Astrocyte of the hippocampus (primary cell): ENCODE measurements at regions not wholly inside any gene's neighbourhood (a gene's known extent, or its start where the extent isn't known, plus 50 kb on each side); places are given as distances from the start of the nearest gene placed in this dataset.
A peak's percentile ranks its signal among the peaks of the same experiment; 100 is the strongest.
"Not testable (repeated sequence)": the region's sequence is repeated elsewhere in the genome, so short reads cannot be mapped to it uniquely, and the experiment has no call there.

Source experiments
- DNase-seq: peaks from one replicate; pipeline ENCODE4 v3.0.0; 2011; ENCODE audit warnings: low read depth, low spot score

DNA sequence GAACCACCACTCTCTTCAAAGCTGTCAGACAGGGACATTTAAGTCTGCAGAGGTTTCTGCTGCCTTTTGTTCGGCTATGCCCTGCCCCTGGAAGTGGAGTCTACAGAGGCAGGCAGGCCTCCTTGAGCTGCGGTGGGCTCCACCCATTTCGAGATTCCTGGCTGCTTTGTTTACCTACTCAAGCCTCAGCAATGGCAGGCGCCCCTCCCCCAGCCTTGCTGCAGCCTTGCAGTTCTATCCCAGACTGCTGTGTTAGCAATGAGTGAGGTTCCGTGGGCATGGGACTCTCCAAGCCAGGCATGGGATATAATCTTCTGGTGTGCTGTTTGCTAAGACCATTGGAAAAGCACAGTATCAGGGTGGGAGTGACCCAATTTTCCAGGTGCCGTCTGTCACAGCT is 417.2 kb downstream of the KIF20B start:
- DNase-seq = not testable (repeated sequence)

DNA sequence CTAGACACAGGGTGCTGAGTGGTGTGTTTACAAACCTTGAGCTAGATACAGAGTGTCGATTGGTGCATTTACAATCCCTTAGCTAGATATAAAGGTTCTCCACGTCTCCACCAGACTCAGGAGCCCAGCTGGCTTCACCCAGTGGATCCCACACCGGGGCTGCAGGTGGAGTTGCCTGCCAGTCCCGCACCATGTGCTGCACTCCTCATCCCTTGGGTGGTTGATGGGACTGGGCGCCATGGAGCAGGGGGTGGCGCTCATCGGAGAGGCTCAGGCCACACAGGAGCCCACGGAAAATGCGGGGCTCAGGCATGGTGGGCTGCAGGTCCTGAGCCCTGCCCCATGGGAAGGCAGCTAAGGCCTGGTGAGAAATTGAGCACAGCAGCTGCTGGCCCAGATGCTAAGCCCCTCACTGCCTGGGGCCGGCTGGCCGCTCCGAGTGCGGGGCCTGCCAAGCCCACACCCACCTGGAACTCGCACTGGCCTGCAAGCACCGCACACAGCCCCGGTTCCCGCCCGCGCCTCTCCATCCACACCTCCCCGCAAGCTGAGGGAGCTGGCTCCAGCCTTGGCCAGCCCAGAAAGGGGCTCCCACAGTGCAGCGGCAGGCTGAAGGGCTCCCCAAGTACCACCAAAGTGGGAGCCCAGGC is 418.4 kb downstream of the KIF20B start:
- not testable (repeated sequence) for DNase-seq

DNA sequence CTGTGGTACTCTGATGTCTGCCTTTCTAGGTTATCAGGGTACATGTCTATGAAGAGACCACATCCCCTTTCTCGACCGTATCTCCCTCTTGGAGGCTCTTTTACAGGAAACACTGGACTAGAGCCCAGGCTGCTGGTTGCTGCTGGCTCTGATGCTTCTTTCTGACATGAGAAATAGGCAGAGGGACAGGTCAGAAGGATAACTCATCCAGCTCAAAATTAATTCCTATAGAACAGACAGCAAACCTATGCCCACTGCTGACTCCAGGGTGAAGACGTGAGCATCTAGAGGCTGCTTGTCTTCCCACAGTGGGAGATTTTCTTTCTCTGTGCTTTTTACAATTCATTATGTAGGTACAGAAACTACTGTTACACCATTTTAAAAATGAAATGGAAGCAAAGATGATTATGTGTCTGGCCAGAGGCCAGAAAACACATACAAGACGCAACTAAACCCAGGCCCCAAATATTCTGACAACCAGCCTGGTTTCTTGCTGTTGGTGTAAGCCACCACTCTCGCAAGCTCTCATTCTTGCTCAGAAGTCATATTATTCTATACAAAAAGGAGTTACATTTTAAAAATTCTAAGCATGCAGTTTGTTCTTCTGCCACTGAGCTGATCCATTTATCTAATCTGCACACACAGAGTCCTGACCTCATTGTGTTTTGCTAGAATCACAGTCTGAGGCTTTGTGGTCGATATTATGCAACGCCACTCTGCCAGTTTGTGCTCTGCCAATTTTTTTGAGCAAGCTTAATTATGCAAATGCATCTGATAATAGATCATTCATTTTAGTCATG is 424.3 kb downstream of the KIF20B start:
- DNase-seq = peak; percentile 75

GRCh38 chr10:90126256-90126595 is 424.8 kb downstream of the KIF20B start:
- no peak for DNase-seq

- no peak for DNase-seq
Observed at GRCh38 chr10:90130321-90131086, 429.1 kb downstream of the KIF20B start.

GRCh38 chr10:90133606-90134005 is 432.2 kb downstream of the KIF20B start:
- no peak for DNase-seq

GRCh38 chr10:90136731-90137316 is 435.4 kb downstream of the KIF20B start:
- peak; percentile 28 for DNase-seq

DNA sequence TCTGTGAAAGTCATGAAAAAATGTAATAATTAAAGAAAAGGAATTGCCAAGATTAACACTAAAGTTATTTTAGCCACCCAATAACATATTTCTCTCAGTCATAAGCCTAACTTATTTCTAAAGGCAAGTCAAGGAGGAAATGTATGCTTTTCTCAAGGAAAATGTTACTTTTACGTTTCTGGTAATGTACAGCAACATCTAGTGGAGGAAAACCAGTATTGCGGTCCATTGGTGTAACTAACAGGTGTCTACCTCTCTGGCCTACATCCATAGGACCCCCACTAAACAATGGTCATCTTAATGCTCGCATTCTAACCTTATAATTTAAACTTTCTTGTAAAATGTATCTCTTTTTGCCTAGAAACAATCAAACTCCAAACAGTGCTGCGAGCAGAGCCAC is 437.5 kb downstream of the KIF20B start:
- no peak for DNase-seq

DNA sequence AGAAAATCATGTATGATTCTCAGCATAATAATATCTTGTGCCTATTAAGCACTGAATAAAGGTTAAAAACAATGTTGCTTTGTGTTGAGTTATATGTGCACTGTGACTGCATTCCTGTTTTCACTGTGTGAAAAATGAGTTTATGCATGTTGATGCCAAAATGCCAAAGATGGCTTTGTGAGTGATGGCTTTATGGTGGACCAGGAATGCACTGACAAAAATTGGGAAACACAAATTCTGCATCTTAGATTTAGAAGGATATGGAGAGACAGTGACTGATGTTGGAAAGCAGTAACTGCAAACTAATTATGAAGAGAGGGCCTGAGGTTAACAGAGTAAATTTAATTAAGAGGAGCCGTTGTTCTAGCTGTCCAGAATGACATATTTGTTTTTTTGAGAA is 440.4 kb downstream of the KIF20B start:
- no peak for DNase-seq

- DNase-seq = no peak
Observed at GRCh38 chr10:90143937-90144336, 442.5 kb downstream of the KIF20B start.

- peak; percentile 64 for DNase-seq
Observed at GRCh38 chr10:90148116-90148855, 446.9 kb downstream of the KIF20B start.

GRCh38 chr10:90149563-90149962 is 448.2 kb downstream of the KIF20B start:
- DNase-seq = no peak

- peak; percentile 40 for DNase-seq
Observed at GRCh38 chr10:90162271-90162853, 461.0 kb downstream of the KIF20B start.

DNA sequence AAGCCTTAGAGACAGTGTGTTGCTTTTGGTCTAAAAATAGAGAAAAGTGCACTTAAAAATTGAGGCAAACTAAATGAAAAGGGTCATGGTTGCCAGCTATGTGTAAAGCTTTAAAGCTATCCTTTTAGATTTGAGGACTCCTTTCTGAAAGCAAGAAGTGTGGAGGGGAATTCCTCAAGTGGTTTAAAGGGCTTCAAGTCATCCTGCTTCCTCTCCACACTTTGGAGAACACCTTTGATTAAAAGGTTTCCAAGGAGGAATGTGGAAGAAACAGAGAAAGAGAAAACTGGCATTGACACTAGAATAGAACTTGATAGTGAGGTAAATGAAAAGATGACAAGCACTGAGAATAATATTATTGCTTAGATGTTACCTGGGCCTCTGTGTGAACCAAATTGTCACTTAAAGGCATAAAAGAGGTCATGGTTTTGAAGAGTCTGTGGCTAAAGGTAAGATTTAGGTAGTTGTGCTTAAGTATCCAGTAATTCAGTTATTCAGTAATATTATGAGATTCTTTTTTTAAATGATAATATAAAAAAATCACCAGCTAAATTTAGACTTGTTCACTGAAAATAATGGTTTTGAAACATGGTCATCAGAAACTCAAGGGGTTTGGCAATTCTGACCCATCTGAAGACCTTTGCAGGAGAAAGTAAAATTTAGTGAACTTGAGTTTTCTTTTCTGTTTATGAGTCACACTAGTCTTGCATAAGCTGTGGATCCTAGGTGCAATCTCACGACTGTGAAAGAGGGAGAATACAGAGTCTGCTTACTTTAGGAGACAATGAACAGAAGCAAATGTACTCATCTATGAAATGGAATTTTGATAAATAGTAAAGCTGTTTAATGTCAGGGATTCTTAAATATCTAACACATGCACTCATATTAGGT is 466.0 kb downstream of the KIF20B start:
- DNase-seq = no peak

DNA sequence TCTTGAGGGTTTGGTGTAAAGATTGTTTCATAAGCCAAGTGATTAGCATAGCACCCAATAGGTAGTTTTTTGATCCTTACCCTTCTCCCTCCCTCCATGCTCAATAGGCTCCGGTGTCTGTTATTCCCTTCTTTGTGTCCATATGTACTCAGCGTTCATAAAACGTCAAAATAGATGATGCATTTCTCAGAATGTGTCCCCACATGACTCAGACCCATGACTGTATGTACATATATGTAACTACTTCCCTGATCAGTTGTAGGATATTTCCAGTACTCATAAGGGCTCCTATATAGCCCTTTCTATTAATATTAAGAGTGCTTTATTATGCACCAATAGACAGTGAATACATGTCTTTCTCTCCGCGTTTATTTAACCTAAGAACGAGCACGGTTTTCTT is 466.9 kb downstream of the KIF20B start:
- DNase-seq = no peak

GRCh38 chr10:90171014-90171722 is 469.8 kb downstream of the KIF20B start:
- DNase-seq = no peak

- no peak for DNase-seq
Observed at GRCh38 chr10:90174531-90174930, 473.1 kb downstream of the KIF20B start.

DNA sequence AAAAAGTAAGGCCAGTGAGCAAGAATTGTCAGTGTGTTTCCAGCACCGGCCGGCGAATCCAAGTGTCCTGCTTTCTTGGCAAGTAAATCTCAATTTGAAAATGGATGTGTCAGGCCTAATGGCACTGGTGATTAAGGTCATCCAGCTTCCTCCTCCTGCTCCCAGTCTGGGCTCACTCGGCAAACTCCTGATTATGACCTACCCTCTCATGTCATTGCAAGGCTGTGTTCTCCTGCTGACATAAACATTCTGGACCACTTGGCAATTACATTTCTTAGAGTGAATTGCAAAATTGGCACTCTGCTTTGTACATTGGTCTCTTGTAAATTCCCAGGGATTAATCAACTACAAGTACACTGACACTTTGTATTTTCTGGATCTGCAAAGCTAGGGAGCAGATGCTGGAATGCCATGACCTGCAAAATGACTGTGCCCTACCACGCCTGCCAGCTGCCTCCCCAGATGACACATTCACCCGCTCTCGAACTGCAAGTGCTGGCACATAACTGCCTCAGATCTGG is 473.8 kb downstream of the KIF20B start:
- peak; percentile 14 for DNase-seq

DNA sequence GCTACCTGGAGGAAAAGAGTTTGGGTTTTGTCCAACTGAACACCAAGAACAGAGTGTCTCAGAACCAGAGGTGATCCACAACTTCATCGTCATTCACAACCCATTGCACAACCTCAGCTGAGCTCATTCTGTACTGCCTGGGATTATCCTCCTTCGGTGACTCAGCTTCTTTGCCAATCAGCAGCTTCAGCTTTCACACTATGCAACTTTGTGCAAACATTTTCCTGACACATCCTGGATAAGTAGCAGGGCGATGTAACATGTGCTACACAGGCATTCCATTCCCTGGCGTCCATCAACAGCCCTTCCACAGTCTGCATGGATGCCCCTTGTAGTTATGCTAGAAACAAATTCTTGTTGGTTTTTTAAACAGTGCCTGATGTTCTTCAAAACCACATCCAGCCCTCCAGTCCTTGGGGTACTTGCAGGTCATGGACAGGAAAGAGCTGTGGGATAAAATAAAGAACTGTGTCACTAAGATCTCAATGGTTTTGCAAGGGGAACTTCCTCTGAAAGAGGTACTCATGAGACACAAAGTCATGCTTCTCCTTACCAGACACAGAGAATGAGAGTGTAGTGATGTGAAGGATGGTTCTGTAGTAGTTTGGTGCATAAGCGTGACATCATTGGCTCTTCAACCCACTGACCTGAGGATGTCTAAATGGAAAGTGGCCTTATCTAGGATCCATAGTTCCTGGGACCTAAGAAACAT is 478.5 kb downstream of the KIF20B start:
- peak; percentile 76 for DNase-seq
